LHCN-M2 (cell line): ENCODE measurements at regions not wholly inside any gene's neighbourhood (a gene's known extent, or its start where the extent isn't known, plus 50 kb on each side); places are given as distances from the start of the nearest gene placed in this dataset.
"Not testable (repeated sequence)": the region's sequence is repeated elsewhere in the genome, so short reads cannot be mapped to it uniquely, and the experiment has no call there.

Experiments
- DNase-seq: peaks from one replicate; pipeline ENCODE4 v3.0.0-alpha.2; 2012; ENCODE audit warnings: low read depth

DNA sequence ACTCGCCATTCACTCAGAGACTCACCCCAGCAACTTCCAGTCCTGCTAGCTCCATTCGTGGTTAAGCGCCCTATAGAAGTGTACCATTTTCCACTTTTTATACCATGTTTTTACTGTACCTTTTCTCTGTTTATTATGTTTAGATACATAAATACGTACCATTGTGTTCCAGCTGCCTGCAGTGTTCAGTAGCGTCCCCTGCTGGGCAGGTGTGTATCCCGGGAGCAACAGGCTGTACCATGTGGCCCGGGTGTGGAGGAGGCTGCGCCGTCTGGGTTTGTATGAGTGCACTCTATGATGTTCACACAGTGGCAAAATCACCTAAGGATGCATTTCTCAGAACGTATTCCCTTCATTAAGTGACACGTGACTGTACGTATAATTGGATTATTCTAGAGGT lies 351.5 kb upstream of the FRG1 start:
- DNase-seq: not testable (repeated sequence)

DNA sequence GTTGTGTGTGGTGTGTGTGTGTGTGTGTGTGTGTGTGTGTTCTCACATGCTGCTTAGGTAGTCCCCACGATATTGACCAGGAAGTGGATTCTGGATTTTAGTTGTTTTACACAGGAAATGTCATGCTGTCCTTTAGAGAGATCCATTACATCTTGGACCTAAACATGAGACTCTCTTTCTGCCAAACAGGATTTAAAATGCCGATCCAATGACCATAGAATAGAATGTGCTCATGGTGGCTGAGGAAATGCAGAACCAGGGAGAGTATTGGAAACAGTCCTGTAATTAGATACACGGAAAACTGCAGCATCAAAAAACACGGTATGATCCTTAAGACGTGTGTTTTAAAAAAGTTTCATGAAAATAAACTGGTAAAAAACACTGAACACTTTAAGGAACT lies 347.8 kb upstream of the FRG1 start:
- no peak for DNase-seq

DNA sequence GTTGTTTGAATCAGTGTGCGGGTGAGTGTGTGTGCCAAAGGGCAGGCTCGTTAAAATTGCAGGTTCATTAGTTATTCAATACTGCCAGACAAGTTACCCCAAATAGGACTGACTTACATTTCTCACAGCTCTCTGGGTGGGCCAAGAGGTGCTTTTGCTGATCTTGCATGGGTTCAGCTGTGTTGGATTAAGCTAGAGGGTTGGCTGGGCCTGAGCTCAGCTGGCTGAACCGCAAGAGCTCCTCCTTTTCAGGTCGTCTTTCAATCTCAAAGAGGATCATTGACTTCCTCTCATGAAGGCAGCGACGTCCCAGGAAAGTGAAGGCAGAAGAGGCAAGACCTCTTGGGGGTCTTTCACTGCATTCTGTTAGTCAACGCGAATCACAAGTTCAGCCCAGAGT lies 343.3 kb upstream of the FRG1 start:
- DNase-seq: no peak

DNA sequence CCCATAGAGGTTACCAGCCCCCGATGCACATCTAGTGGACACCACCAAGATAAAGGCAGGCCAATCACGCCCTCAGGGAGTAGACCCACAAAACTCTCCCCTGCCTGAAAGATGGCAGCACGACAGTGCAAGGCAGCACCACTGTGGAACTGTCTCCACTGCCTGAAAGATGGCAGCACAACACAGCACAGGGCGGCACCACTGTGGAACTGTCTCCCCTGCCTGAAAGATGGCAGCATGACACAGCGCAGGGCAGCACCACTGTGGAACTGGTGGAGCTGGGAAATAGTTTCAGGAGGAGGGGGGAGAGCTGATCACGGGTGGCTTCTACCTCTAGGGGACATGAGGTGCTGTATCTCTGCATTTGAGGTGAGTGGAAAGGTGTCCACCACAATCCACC lies 340.4 kb upstream of the FRG1 start:
- no peak for DNase-seq

- no peak for DNase-seq
Measured at GRCh38 chr4:189600718-189601435, 339.8 kb upstream of the FRG1 start.

GRCh38 chr4:189602827-189603226 lies 337.8 kb upstream of the FRG1 start:
- DNase-seq: not testable (repeated sequence)

DNA sequence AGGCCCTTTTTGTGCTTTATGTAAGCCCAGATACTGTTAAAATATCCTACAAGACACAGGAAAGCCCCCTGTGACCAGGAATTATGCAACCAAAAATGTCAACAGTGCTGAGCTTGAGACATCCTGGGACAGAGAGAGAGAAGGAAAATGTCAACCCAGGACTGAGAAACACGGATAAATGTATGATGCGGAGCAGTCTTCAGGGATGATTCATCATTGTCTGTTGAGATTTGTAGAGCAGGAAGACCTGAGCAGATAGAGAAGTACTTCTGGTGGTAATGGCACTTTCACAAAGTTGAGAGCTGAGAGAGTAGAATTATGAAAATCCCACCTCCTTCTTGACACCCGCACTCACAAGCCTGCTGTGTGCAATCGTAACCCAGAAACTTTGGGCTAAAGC lies 330.1 kb upstream of the FRG1 start:
- DNase-seq: not testable (repeated sequence)

GRCh38 chr4:189613207-189613606 lies 327.5 kb upstream of the FRG1 start:
- no peak for DNase-seq

GRCh38 chr4:189615217-189615663 lies 325.4 kb upstream of the FRG1 start:
- DNase-seq: no peak

DNA sequence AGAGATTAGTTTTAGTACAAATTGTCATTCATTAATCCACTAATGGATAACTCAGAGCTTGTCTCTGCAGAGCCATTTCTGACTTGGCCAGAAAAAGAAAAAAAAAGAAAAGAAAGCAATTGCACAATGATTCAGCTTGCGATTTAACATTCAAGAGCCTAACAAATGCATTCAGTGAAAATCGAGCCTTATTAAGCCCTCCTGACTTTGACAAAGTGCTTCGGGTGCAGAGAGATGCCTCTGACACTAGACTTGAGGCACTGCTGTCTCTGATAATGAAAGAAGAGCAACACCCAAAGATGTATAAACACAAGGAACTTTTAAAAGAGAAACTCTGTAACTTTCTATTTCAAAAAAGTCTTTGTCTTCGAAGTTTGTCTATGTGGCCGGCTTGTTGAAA lies 322.9 kb upstream of the FRG1 start:
- DNase-seq: not testable (repeated sequence)

- not testable (repeated sequence) for DNase-seq
Measured at GRCh38 chr4:189619441-189620250, 321.0 kb upstream of the FRG1 start.

DNA sequence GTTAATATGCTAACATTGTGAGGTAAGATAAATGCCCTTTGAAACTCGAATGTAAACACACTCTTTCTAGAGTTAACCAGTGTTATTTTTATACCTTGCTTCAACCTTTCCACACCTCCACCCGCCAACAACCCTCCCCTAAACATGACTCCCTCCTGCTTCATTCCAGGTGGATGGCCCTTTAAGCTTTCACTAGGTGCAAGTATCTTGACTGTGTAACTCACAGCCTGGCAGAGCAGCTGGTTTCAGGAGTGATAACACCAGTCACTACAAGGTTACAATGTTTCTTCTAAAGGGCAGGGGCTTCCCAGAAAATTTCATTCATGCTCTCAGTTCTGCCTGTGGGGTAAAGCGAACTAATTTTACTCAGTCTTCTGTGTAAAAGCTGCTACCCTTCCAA lies 318.1 kb upstream of the FRG1 start:
- not testable (repeated sequence) for DNase-seq

- DNase-seq: not testable (repeated sequence)
Measured at GRCh38 chr4:189627041-189627440, 313.6 kb upstream of the FRG1 start.

DNA sequence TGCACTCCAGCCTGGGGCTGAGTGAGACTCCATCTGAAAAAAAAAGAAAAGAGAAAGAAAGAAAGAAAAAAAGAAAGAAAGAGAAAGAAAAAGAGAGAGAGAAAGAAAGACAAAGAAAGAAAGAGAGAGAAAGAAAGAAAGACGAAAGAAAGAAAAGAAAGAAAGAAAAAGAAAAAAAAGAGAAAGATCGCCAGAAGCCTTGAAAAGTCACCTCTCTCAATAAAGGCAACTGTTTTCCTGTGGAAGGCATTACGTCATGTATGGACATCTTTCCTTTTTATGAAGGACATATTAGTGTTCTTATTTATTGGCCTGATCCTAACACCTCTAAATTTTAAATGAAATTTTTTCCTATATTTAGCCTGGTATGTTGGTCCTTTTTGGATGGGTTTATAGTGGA lies 310.9 kb upstream of the FRG1 start:
- DNase-seq: not testable (repeated sequence)

GRCh38 chr4:189630913-189631567 lies 309.6 kb upstream of the FRG1 start:
- not testable (repeated sequence) for DNase-seq

GRCh38 chr4:189631568-189631916 lies 309.1 kb upstream of the FRG1 start:
- not testable (repeated sequence) for DNase-seq

GRCh38 chr4:189650436-189650835 lies 290.2 kb upstream of the FRG1 start:
- not testable (repeated sequence) for DNase-seq

DNA sequence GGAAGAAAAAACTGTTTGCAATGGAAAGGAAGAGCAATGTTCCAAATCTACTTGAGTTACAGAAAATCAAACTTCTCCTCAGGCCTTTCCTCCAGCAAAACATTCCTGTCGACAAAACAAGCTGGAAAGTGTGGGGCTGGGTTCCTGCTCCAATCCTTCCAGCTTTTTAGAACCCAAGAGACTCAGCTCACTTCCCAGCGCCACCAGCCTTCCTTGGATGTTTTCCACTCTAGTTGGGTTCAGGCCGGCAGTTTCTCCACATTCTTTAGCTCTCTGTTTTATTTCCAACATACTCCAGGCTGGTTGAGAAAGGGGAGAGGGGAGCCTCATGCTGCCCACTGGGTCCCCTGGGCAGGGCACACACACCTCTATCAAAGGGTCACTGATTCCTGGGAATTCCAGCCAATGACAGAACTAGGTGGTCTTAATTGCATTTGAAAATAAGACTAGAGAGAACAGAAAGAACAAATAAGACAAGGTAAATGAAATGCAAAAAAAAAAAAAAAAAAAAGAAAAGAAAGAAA lies 287.5 kb upstream of the FRG1 start:
- not testable (repeated sequence) for DNase-seq

DNA sequence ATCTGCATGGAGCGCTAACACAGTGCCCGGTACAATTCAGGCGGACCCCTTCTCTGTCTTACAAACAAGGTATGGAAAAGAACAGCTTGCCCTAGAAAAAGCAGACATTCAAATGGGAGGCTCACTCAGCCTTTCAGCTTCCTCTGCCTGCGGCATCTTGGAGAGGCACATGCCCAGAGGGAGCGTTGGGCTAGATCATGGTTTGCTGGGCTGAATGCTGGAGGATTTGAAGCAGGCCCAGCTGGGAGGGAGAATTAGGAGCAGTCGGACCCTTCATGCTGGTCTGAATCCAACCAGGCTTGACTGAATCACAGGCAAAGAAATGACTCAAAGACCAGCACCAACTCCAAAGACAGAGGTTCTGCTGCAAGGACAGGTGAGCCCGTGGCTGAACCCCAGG lies 286.7 kb upstream of the FRG1 start:
- DNase-seq: not testable (repeated sequence)

GRCh38 chr4:189654396-189654795 lies 286.3 kb upstream of the FRG1 start:
- not testable (repeated sequence) for DNase-seq

GRCh38 chr4:189655817-189656216 lies 284.9 kb upstream of the FRG1 start:
- not testable (repeated sequence) for DNase-seq

- DNase-seq: no peak
Measured at GRCh38 chr4:189656641-189657040, 284.0 kb upstream of the FRG1 start.
